Panc1 (cell line): ENCODE measurements at regions not wholly inside any gene's neighbourhood (a gene's known extent, or its start where the extent isn't known, plus 50 kb on each side); places are given as distances from the start of the nearest gene placed in this dataset.

Experiments used
- ATAC-seq: fragments of 200-7000 bp; cut with Tn5 transposase; 2 replicates; pipeline ENCODE4 v1.9.1; 2020; ENCODE audit warnings: mild to moderate bottlenecking, moderate library complexity
- BruUV-seq: library from RNA; stranded (reverse); fragments of 400-500 nt; replicated peaks from 2 replicates; lab custom pipeline; 2021; lab: Mats Ljungman, UMichigan
- CTCF ChIA-PET: fragments of 300-600 bp; sonication (Branson Sonifier 250); formaldehyde crosslinking; loops from one replicate; lab custom pipeline; 2022; ENCODE audit warnings: antibody characterized with exemption; lab: Charles Lee
- POLR2A ChIA-PET: fragments of 300-600 bp; sonication (Branson Sonifier 250); formaldehyde crosslinking; loops from one replicate; lab custom pipeline; 2022; ENCODE audit warnings: antibody characterized with exemption; lab: Charles Lee
- DNase-seq: peaks from one replicate; pipeline ENCODE4 v3.0.0-alpha.2; 2010; ENCODE audit warnings: low read depth, low spot score
- H3K27ac ChIP-seq: 2 replicates; pipeline ENCODE4 v1.5.1; 2011; ENCODE audit warnings: mild to moderate bottlenecking, low read length, inconsistent platforms
- H3K27me3 ChIP-seq: fragments of 200-500 bp; sonication (Bioruptor generic); 2 replicates; pipeline ENCODE4 v1.6.0; 2014; ENCODE audit warnings: low read length, inconsistent platforms; ENCODE audit not compliant: control insufficient read depth, insufficient read depth
- H3K36me3 ChIP-seq: fragments of 200-500 bp; sonication (Bioruptor generic); 2 replicates; pipeline ENCODE4 v1.5.1; 2014; ENCODE audit warnings: inconsistent platforms, mild to moderate bottlenecking, low read length, moderate library complexity; ENCODE audit not compliant: control insufficient read depth, insufficient read depth
- H3K4me1 ChIP-seq: 2 replicates; pipeline ENCODE4 v1.5.1; 2011; ENCODE audit warnings: inconsistent platforms, mild to moderate bottlenecking, low read length, moderate library complexity; ENCODE audit not compliant: control insufficient read depth, insufficient read depth
- H3K4me3 ChIP-seq, 2 experiments: 2 replicates each; pipeline ENCODE4 v1.5.1; 2011 to 2012; ENCODE audit warnings: low read depth in 2 of 2, low read length in 2 of 2, mild to moderate bottlenecking in 2 of 2, inconsistent platforms in 1 of 2, moderate library complexity in 1 of 2
- H3K9me3 ChIP-seq: fragments of 200-500 bp; sonication (Bioruptor generic); 2 replicates; pipeline ENCODE4 v1.5.1; 2014; ENCODE audit warnings: low read depth, mild to moderate bottlenecking, inconsistent platforms, low read length, moderate library complexity; ENCODE audit not compliant: control insufficient read depth, insufficient read depth
- CTCF ChIP-seq: fragments of 450-650 bp; IDR thresholded peaks from 2 replicates; pipeline ENCODE4 v1.5.1; 2017; ENCODE audit warnings: mild to moderate bottlenecking
- POLR2AphosphoS5 ChIP-seq: IDR thresholded peaks from 2 replicates; pipeline ENCODE4 v1.6.1; 2012; ENCODE audit warnings: mild to moderate bottlenecking, low read depth, low read length, moderate library complexity
- SIN3A ChIP-seq: IDR thresholded peaks from 2 replicates; pipeline ENCODE4 v1.6.1; 2012; ENCODE audit warnings: low read depth, mild to moderate bottlenecking, low read length, moderate library complexity, borderline replicate concordance; ENCODE audit not compliant: insufficient read depth
- TCF7L2 ChIP-seq: IDR thresholded peaks from 2 replicates; pipeline ENCODE4 v1.6.1; 2011; ENCODE audit warnings: mild to moderate bottlenecking, low read depth, low read length, inconsistent platforms
- in situ Hi-C: cut with HindIII; loops from 2 replicates; pipeline ENCODE4 v1.10.0; 2016; ENCODE audit warnings: low sequenced_read_pairs, low pct_unique_long_range_greater_than_20kb
- intact Hi-C: fragments of 100-400 bp; cut with micrococcal nuclease; formaldehyde crosslinking; loops from one replicate; pipeline ENCODE4 v1.10.0; 2022; ENCODE audit not compliant: unreplicated experiment
- TF ChIP-seq, protein P1 (sequence below), 2 experiments: IDR thresholded peaks; 2 replicates each; pipeline ENCODE4 v1.6.1; 2011 to 2012; ENCODE audit warnings: low read depth in 2 of 2, control low read depth in 1 of 2, low read length in 1 of 2, mild to moderate bottlenecking in 1 of 2, moderate library complexity in 1 of 2; ENCODE audit not compliant: insufficient read depth in 1 of 2

- no peak overlapping the region for H3K4me3 ChIP-seq
- H3K4me1 ChIP-seq: no peaks in the 10 kb centered on the region
- ChIA-PET POLR2A (no interaction called here), CTCF (no interaction called here)
- no peaks in the 10 kb centered on the region for H3K27me3 ChIP-seq
- no peaks in the 10 kb centered on the region for H3K9me3 ChIP-seq
- TF ChIP-seq TCF7L2 (no peak), POLR2AphosphoS5 (no peak), CTCF (no peak), SIN3A (no peak)
- TF ChIP-seq, protein P1, sequence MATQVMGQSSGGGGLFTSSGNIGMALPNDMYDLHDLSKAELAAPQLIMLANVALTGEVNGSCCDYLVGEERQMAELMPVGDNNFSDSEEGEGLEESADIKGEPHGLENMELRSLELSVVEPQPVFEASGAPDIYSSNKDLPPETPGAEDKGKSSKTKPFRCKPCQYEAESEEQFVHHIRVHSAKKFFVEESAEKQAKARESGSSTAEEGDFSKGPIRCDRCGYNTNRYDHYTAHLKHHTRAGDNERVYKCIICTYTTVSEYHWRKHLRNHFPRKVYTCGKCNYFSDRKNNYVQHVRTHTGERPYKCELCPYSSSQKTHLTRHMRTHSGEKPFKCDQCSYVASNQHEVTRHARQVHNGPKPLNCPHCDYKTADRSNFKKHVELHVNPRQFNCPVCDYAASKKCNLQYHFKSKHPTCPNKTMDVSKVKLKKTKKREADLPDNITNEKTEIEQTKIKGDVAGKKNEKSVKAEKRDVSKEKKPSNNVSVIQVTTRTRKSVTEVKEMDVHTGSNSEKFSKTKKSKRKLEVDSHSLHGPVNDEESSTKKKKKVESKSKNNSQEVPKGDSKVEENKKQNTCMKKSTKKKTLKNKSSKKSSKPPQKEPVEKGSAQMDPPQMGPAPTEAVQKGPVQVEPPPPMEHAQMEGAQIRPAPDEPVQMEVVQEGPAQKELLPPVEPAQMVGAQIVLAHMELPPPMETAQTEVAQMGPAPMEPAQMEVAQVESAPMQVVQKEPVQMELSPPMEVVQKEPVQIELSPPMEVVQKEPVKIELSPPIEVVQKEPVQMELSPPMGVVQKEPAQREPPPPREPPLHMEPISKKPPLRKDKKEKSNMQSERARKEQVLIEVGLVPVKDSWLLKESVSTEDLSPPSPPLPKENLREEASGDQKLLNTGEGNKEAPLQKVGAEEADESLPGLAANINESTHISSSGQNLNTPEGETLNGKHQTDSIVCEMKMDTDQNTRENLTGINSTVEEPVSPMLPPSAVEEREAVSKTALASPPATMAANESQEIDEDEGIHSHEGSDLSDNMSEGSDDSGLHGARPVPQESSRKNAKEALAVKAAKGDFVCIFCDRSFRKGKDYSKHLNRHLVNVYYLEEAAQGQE (IDR thresholded peaks at IDR 0.05; ENCODE audit: insufficient read depth in 1 of 2, low read depth in 2 of 2, low read length in 1 of 2): no peak
- ATAC-seq: no peak
- H3K27ac ChIP-seq: no peak overlapping the region
- in situ Hi-C loops: no loop called here
- no TSS peak for BruUV-seq
- no peaks in the 10 kb centered on the region for H3K36me3 ChIP-seq
- intact Hi-C loops: no loop called here
- no peak for DNase-seq
These were observed 92.9 kb upstream of the TNPO1 start for GRCh38 chr5:72723581-72723980.

GRCh38 chr5:72722792-72723452 is 93.5 kb upstream of the TNPO1 start:
- no peak for ATAC-seq
- BruUV-seq: no TSS peak

More at GRCh38 chr5:72722792-72723452, 93.5 kb upstream of the TNPO1 start:
- H3K27ac ChIP-seq: no peak overlapping the region
- CTCF ChIA-PET: no interaction called here
- TF ChIP-seq POLR2AphosphoS5: no peak
- no peak for TF ChIP-seq SIN3A
- no peak for TF ChIP-seq TCF7L2
- TF ChIP-seq, protein P1 (IDR thresholded peaks at IDR 0.05; ENCODE audit: insufficient read depth in 1 of 2, low read depth in 2 of 2, low read length in 1 of 2): no peak
- TF ChIP-seq CTCF: no peak
- no peaks in the 10 kb centered on the region for H3K36me3 ChIP-seq
- DNase-seq: no peak
- no peaks in the 10 kb centered on the region for H3K27me3 ChIP-seq
- H3K4me3 ChIP-seq: no peak overlapping the region
- H3K4me1 ChIP-seq: no peaks in the 10 kb centered on the region
- intact Hi-C loops: no loop called here
- no peaks in the 10 kb centered on the region for H3K9me3 ChIP-seq
- in situ Hi-C loops: no loop called here
- POLR2A ChIA-PET: no interaction called here
